ENCODE measurements at regions not wholly inside any gene's neighbourhood (a gene's known extent, or its start where the extent isn't known, plus 50 kb on each side); places are given as distances from the start of the nearest gene placed in this dataset.
"Not testable (repeated sequence)": the region's sequence is repeated elsewhere in the genome, so short reads cannot be mapped to it uniquely, and the experiment has no call there.

GRCh38 chr9:85142496-85142911, 473.0 kb downstream of the NTRK2 start:
- no peak for DNase-seq

- DNase-seq, result no peak
Observed at GRCh38 chr9:85137696-85138095, 468.2 kb downstream of the NTRK2 start.

DNA sequence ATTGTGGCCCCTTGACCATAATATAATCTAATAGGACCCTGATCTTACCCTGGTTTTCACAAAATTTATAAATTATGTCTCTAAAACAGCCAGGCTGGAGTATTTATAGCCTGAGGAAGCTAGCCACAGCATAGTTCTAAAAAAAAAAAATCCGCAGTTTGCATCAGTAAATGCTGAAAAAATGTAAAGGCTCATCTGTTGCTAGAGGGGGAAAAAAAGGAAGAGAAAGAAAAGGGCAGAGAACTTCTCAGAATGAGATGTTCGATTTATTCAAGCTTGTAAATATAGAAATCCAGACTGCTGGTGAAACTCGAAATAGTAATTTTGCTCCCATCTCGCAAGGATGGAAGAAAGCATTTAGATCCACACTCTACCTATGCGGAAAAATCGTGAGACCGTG, 467.5 kb downstream of the NTRK2 start:
- no peak for DNase-seq

GRCh38 chr9:85136507-85136906, 467.0 kb downstream of the NTRK2 start:
- no peak for DNase-seq

DNA sequence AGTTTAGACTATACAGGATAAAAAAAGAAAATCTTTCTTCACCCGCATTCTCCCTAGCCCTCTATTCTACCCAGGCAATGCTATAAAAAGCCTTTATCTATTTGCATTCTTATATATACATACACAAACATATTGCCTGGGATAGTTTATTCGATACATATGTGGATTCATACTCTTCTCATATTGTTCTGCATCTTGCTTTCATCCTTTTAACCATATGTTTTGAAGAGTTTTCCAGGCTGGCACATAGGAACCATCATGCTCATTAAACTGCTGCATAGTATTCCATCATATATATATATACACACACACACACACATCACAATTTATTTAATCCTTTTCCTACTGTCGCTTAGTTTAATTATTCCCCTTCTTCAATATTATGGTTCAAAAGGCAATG, 461.2 kb downstream of the NTRK2 start:
- no peak for DNase-seq

- no peak for DNase-seq
Observed at GRCh38 chr9:85130260-85130659, 460.7 kb downstream of the NTRK2 start.

GRCh38 chr9:85129514-85129913, 460.0 kb downstream of the NTRK2 start:
- DNase-seq, result no peak

DNA sequence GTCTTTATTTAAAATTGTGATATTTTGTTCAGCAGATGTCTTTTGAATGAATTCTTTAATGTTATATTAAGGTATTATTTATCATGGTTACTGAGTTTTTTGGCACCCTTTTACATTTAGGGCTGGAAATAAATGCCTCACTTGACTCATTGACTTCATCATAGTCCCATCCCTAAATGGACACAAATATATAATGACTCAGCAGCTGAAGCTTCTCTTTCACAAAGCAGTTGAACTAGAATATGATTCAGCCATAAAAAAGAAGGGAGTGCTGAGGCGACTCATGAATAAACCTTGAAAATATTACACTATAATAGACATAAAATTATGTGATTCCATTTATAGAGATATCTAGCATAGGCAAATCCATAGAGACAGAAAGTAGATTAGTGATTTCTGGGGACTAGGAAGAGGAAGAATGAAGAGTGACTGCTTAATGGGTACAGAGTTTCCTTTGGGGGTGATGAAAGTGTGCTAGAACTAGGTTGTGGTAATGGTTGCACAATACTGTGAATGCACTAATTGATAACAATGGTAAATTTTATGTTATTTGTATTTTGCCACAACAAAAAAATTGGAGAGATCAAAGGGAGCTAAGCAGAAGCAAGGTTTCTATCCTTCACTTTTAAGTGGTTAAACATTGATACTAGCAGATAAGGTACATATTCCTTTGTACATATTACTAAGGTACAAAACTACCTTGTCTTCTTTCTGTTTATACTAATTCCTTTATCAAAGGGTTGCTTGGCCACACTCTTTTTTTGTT, 449.6 kb downstream of the NTRK2 start:
- no peak for DNase-seq

GRCh38 chr9:85117831-85118230, 448.3 kb downstream of the NTRK2 start:
- DNase-seq, result no peak

DNA sequence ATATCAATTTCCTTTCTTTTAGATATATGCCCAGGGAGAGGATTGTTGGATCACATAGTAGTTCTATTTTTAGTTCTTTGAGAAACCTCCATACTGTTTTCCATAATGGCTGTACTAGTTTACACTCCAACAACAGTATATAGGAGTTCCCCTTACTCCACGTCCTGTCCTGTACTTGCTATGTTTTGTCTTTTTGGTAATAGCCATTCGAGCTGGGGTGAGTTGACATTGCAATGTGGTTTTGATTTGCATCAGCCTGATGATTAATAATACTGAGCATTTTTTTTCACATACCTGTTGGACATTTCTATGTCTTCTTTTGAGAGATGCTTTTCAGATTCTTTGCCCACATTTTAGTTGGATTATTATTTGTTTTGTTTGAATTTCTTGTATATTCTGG, 445.9 kb downstream of the NTRK2 start:
- no peak for DNase-seq

DNA sequence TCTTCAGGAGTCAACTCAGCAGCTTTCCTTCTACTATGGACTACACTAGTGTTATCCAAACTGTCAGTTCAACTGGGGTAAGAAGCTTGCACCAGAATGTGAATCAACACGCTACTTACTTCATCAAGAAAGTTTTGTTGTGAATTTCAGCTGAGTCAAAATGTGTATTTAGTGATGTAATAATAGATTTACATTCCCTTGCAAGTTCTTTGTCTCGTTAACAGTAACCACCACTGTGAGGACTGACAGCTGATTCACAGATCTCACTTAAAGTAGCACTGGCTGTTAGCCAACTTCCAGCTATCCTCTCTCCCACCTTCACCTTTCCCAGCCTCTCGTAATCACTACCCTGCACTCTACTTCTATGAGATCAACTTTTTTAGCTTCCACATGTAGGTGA, 445.3 kb downstream of the NTRK2 start:
- no peak for DNase-seq

GRCh38 chr9:85112933-85113418, 443.4 kb downstream of the NTRK2 start:
- no peak for DNase-seq

- no peak for DNase-seq
Observed at GRCh38 chr9:85112391-85112790, 442.9 kb downstream of the NTRK2 start.

DNA sequence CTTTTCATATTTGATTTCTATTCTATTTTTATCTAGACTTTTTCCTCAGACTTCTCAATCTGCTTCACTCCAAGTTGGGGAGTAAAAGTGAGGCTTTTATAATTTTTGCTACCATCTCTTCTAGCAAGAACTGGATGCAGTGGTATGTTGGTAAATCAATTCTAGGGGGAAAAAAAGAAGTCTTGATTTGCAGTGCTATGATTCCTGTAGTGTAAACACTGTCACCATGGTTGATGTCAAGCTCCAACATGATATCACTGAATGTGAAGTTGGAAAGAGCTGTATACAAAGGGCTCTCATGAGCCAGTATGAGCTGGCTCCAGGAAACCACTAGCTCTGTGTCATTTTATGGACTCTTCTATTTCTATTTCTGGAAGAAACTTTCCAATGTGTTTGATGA, 439.2 kb downstream of the NTRK2 start:
- no peak for DNase-seq

GRCh38 chr9:85108229-85108628, 438.7 kb downstream of the NTRK2 start:
- DNase-seq, result no peak

DNA sequence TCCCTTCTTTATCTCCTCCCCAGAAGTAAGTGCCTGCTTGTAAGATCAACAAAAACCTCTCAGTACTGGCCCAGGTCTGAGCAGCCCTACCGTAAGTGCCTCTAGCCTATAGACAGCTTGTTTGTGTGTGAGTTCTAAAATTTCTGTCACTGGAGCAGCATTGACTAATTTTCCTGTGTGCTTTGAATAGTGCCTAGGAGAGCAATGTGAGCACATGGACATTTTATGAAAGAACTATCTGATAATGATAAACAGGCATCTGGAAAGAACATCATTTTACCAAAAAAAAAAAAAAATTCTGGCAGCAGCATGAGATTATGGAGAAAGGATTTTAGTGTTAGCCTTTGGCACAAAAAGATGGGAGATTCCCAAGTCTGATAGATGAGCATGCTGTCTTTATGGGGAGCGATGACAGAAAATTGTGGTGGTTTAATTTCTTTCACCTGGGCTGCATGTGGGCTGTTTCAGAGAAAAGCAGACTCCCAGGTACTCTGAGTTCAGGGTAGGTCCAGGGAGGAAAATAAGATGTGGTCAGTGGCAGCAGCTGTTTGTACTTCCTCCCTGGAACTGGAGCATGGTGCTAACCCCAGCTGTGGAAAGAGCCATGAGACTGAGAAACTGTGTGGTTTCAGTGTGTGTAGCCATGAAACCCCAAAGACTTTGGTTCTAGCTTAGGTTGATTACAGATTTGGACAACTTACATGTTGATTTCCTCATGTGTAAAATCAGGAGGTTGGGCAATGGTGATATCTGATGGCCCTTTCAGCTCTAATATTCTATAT, 419.9 kb downstream of the NTRK2 start:
- DNase-seq, result no peak

DNA sequence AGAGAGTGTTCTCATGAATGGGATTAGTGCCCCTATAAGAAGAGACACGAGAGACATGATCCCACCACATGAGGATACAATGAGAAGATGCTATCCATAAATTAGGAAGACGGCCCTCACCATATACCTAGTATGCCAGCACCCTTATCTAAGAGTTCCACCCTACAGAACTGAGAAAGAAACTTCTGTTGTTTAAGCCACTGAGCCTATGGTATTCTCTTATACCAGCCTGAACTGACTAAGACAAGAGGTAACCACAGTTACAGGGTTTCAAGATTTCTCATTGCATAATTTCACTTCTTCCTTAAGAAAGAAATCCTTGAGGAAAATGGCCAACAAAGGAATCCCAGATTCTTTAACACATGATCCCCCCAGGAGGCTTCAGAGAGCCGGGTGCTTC, 412.4 kb downstream of the NTRK2 start:
- DNase-seq, result no peak

DNA sequence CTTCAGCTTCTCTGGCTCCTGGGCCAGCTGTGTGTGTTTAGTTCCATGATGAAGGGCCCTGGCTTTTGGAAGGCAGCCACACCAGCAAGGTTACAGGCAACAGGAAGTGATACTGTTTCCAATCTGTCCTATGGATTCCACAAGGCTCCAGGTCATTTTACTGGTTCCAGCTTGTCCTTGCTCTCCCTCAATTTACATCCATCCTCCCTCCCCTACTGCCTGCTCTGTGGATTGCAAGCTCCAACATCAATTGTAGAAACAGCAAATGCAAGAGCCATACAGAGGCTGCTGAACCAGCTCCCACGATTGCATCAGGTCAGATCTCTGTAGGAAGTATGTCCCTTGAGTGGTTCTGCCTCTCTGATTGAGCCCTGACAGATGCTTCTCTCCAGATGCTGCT, 409.8 kb downstream of the NTRK2 start:
- no peak for DNase-seq

DNA sequence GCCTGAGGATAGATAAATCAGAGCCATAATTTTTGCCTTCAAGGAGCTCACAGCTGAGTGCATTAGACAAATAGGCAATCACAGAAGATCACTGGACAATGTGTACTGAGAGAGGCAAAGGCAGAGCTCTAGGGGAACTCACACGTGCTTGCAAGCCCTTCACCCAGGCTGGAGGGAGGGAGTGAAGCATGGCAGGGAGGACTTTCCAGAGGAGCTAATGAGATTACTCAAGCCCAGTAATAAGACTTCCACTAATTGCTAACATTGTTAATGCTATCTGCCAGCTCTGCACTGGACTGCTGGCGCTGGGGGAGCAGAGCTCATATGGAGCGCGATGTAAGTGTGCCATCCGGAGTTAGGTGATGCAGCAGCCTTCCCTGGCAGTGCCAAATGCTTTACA, 408.4 kb downstream of the NTRK2 start:
- DNase-seq, result no peak

GRCh38 chr9:85077146-85077545, 407.6 kb downstream of the NTRK2 start:
- not testable (repeated sequence) for DNase-seq

Measured in activated CD8-positive, alpha-beta memory T cell treated with anti-CD3 and anti-CD28 coated beads, Interleukin-2, amount 50 U/mL, for 48 hours (primary cell).